ENCODE measurements at regions not wholly inside any gene's neighbourhood (a gene's known extent, or its start where the extent isn't known, plus 50 kb on each side); places are given as distances from the start of the nearest gene placed in this dataset.

GRCh38 chr17:79326814-79327213, 252.2 kb downstream of the ENGASE start:
- Histone ChIP-seq H3K4me3 (ENCODE audit: low read depth in 1 of 2, low read length in 2 of 2) (no peak overlapping the region), H3K27ac (ENCODE audit: low read depth, low read length) (no peak overlapping the region), H3K9me3 (ENCODE audit: control insufficient read depth in 1 of 2, low read length in 2 of 2) (no peaks in the 10 kb centered on the region), H3K9ac (ENCODE audit: low read depth in 1 of 2, low read length in 2 of 2) (no peak overlapping the region), H3K27me3 (ENCODE audit: control insufficient read depth in 1 of 2, insufficient read depth in 2 of 2, low read length in 2 of 2) (peaks cover 8% of the 10 kb centered on the region in 2 donors), H3K36me3 (ENCODE audit: control insufficient read depth in 1 of 2, insufficient read depth in 2 of 2, low read length in 2 of 2) (no peaks in the 10 kb centered on the region), H3K4me1 (ENCODE audit: control insufficient read depth in 1 of 2, insufficient read depth in 2 of 2, low read length in 2 of 2) (no peaks in the 10 kb centered on the region)

GRCh38 chr17:79325709-79326430, 251.2 kb downstream of the ENGASE start:
- H3K9me3 ChIP-seq (ENCODE audit: control insufficient read depth in 1 of 2, low read length in 2 of 2): no peaks in the 10 kb centered on the region
- no peak overlapping the region for H3K4me3 ChIP-seq (ENCODE audit: low read depth in 1 of 2, low read length in 2 of 2)
- no peaks in the 10 kb centered on the region for H3K36me3 ChIP-seq (ENCODE audit: control insufficient read depth in 1 of 2, insufficient read depth in 2 of 2, low read length in 2 of 2)
- H3K27me3 ChIP-seq (ENCODE audit: control insufficient read depth in 1 of 2, insufficient read depth in 2 of 2, low read length in 2 of 2): peaks cover 5 to 8% of the 10 kb centered on the region in 2 donors
- H3K4me1 ChIP-seq (ENCODE audit: control insufficient read depth in 1 of 2, insufficient read depth in 2 of 2, low read length in 2 of 2): no peaks in the 10 kb centered on the region
- H3K9ac ChIP-seq (ENCODE audit: low read depth in 1 of 2, low read length in 2 of 2): no peak overlapping the region
- H3K27ac ChIP-seq (ENCODE audit: low read depth, low read length): no peak overlapping the region

- Histone ChIP-seq H3K4me1 (ENCODE audit: control insufficient read depth in 1 of 2, insufficient read depth in 2 of 2, low read length in 2 of 2) (no peaks in the 10 kb centered on the region), H3K27ac (ENCODE audit: low read depth, low read length) (no peak overlapping the region), H3K4me3 (ENCODE audit: low read depth in 1 of 2, low read length in 2 of 2) (no peak overlapping the region), H3K27me3 (ENCODE audit: control insufficient read depth in 1 of 2, insufficient read depth in 2 of 2, low read length in 2 of 2) (peaks cover 5 to 8% of the 10 kb centered on the region in 2 donors), H3K9me3 (ENCODE audit: control insufficient read depth in 1 of 2, low read length in 2 of 2) (no peaks in the 10 kb centered on the region), H3K36me3 (ENCODE audit: control insufficient read depth in 1 of 2, insufficient read depth in 2 of 2, low read length in 2 of 2) (no peaks in the 10 kb centered on the region), H3K9ac (ENCODE audit: low read depth in 1 of 2, low read length in 2 of 2) (no peak overlapping the region)
Measured at GRCh38 chr17:79324194-79324593, 249.6 kb downstream of the ENGASE start.

GRCh38 chr17:79323566-79323965, 248.9 kb downstream of the ENGASE start:
- Histone ChIP-seq H3K27ac (ENCODE audit: low read depth, low read length) (no peak overlapping the region), H3K4me1 (ENCODE audit: control insufficient read depth in 1 of 2, insufficient read depth in 2 of 2, low read length in 2 of 2) (no peaks in the 10 kb centered on the region), H3K4me3 (ENCODE audit: low read depth in 1 of 2, low read length in 2 of 2) (no peak overlapping the region), H3K9me3 (ENCODE audit: control insufficient read depth in 1 of 2, low read length in 2 of 2) (no peaks in the 10 kb centered on the region), H3K36me3 (ENCODE audit: control insufficient read depth in 1 of 2, insufficient read depth in 2 of 2, low read length in 2 of 2) (no peaks in the 10 kb centered on the region), H3K27me3 (ENCODE audit: control insufficient read depth in 1 of 2, insufficient read depth in 2 of 2, low read length in 2 of 2) (peaks cover 3 to 5% of the 10 kb centered on the region in 2 donors), H3K9ac (ENCODE audit: low read depth in 1 of 2, low read length in 2 of 2) (no peak overlapping the region)

GRCh38 chr17:79322211-79323123, 247.8 kb downstream of the ENGASE start:
- Histone ChIP-seq H3K36me3 (ENCODE audit: control insufficient read depth in 1 of 2, insufficient read depth in 2 of 2, low read length in 2 of 2) (no peaks in the 10 kb centered on the region), H3K9me3 (ENCODE audit: control insufficient read depth in 1 of 2, low read length in 2 of 2) (no peaks in the 10 kb centered on the region), H3K4me3 (ENCODE audit: low read depth in 1 of 2, low read length in 2 of 2) (no peak overlapping the region), H3K27me3 (ENCODE audit: control insufficient read depth in 1 of 2, insufficient read depth in 2 of 2, low read length in 2 of 2) (peaks cover 0 to 9% of the 10 kb centered on the region in 2 donors), H3K4me1 (ENCODE audit: control insufficient read depth in 1 of 2, insufficient read depth in 2 of 2, low read length in 2 of 2) (no peaks in the 10 kb centered on the region), H3K9ac (ENCODE audit: low read depth in 1 of 2, low read length in 2 of 2) (no peak overlapping the region), H3K27ac (ENCODE audit: low read depth, low read length) (no peak overlapping the region)

GRCh38 chr17:79320331-79320730, 245.7 kb downstream of the ENGASE start:
- Histone ChIP-seq H3K27me3 (ENCODE audit: control insufficient read depth in 1 of 2, insufficient read depth in 2 of 2, low read length in 2 of 2) (peaks cover 0 to 4% of the 10 kb centered on the region in 2 donors), H3K4me1 (ENCODE audit: control insufficient read depth in 1 of 2, insufficient read depth in 2 of 2, low read length in 2 of 2) (no peaks in the 10 kb centered on the region), H3K9me3 (ENCODE audit: control insufficient read depth in 1 of 2, low read length in 2 of 2) (no peaks in the 10 kb centered on the region), H3K36me3 (ENCODE audit: control insufficient read depth in 1 of 2, insufficient read depth in 2 of 2, low read length in 2 of 2) (no peaks in the 10 kb centered on the region), H3K27ac (ENCODE audit: low read depth, low read length) (no peak overlapping the region), H3K4me3 (ENCODE audit: low read depth in 1 of 2, low read length in 2 of 2) (no peak overlapping the region), H3K9ac (ENCODE audit: low read depth in 1 of 2, low read length in 2 of 2) (no peak overlapping the region)

GRCh38 chr17:79317916-79318315, 243.3 kb downstream of the ENGASE start:
- H3K27ac ChIP-seq (ENCODE audit: low read depth, low read length): no peak overlapping the region
- peaks cover 0 to 6% of the 10 kb centered on the region in 2 donors for H3K27me3 ChIP-seq (ENCODE audit: control insufficient read depth in 1 of 2, insufficient read depth in 2 of 2, low read length in 2 of 2)
- H3K4me1 ChIP-seq (ENCODE audit: control insufficient read depth in 1 of 2, insufficient read depth in 2 of 2, low read length in 2 of 2): no peaks in the 10 kb centered on the region
- no peak overlapping the region for H3K9ac ChIP-seq (ENCODE audit: low read depth in 1 of 2, low read length in 2 of 2)
- no peaks in the 10 kb centered on the region for H3K36me3 ChIP-seq (ENCODE audit: control insufficient read depth in 1 of 2, insufficient read depth in 2 of 2, low read length in 2 of 2)
- H3K4me3 ChIP-seq (ENCODE audit: low read depth in 1 of 2, low read length in 2 of 2): no peak overlapping the region
- no peaks in the 10 kb centered on the region for H3K9me3 ChIP-seq (ENCODE audit: control insufficient read depth in 1 of 2, low read length in 2 of 2)

GRCh38 chr17:79316805-79317204, 242.2 kb downstream of the ENGASE start:
- Histone ChIP-seq H3K27ac (ENCODE audit: low read depth, low read length) (no peak overlapping the region), H3K27me3 (ENCODE audit: control insufficient read depth in 1 of 2, insufficient read depth in 2 of 2, low read length in 2 of 2) (peaks cover 0 to 10% of the 10 kb centered on the region in 2 donors), H3K9me3 (ENCODE audit: control insufficient read depth in 1 of 2, low read length in 2 of 2) (no peaks in the 10 kb centered on the region), H3K4me1 (ENCODE audit: control insufficient read depth in 1 of 2, insufficient read depth in 2 of 2, low read length in 2 of 2) (no peaks in the 10 kb centered on the region), H3K9ac (ENCODE audit: low read depth in 1 of 2, low read length in 2 of 2) (no peak overlapping the region), H3K36me3 (ENCODE audit: control insufficient read depth in 1 of 2, insufficient read depth in 2 of 2, low read length in 2 of 2) (no peaks in the 10 kb centered on the region), H3K4me3 (ENCODE audit: low read depth in 1 of 2, low read length in 2 of 2) (no peak overlapping the region)

GRCh38 chr17:79315358-79316105, 240.9 kb downstream of the ENGASE start:
- Histone ChIP-seq H3K4me1 (ENCODE audit: control insufficient read depth in 1 of 2, insufficient read depth in 2 of 2, low read length in 2 of 2) (no peaks in the 10 kb centered on the region), H3K27ac (ENCODE audit: low read depth, low read length) (no peak overlapping the region), H3K27me3 (ENCODE audit: control insufficient read depth in 1 of 2, insufficient read depth in 2 of 2, low read length in 2 of 2) (peaks cover 0 to 10% of the 10 kb centered on the region in 2 donors), H3K9ac (ENCODE audit: low read depth in 1 of 2, low read length in 2 of 2) (no peak overlapping the region), H3K9me3 (ENCODE audit: control insufficient read depth in 1 of 2, low read length in 2 of 2) (no peaks in the 10 kb centered on the region), H3K36me3 (ENCODE audit: control insufficient read depth in 1 of 2, insufficient read depth in 2 of 2, low read length in 2 of 2) (no peaks in the 10 kb centered on the region), H3K4me3 (ENCODE audit: low read depth in 1 of 2, low read length in 2 of 2) (no peak overlapping the region)

Measured in duodenal mucosa (tissue), 2 donors.